GM23338 (cell line): ENCODE measurements at regions not wholly inside any gene's neighbourhood (a gene's known extent, or its start where the extent isn't known, plus 50 kb on each side); places are given as distances from the start of the nearest gene placed in this dataset.

ENCODE experiments used
- CREB1 ChIP-seq: fragments of 250-450 bp; sonication (Bioruptor Pico); IDR thresholded peaks from 2 replicates; pipeline ENCODE4 v1.5.0; 2020; ENCODE audit warnings: low read depth, mild to moderate bottlenecking, moderate library complexity
- CTCF ChIP-seq, 2 experiments: fragments of 200-600 bp in 1 of 2; sonication (generic) in 1 of 2; conservative IDR thresholded peaks; 2 replicates each; pipeline versions ENCODE4 v1.5.1 to v1.6.1; 2016 to 2017; ENCODE audit warnings: antibody characterized with exemption in 2 of 2, low read depth in 2 of 2, mild to moderate bottlenecking in 2 of 2, moderate library complexity in 1 of 2
- ETS1 ChIP-seq: IDR thresholded peaks from 2 replicates; pipeline ENCODE4 v1.6.1; 2016; ENCODE audit warnings: antibody characterized with exemption
- EZH2 ChIP-seq: fragments of 200-600 bp; sonication (generic); IDR thresholded peaks from one replicate; pipeline ENCODE4 v1.8.0; 2017; ENCODE audit warnings: antibody characterized with exemption, mild to moderate bottlenecking, low read depth; ENCODE audit not compliant: unreplicated experiment
- EZH2phosphoT487 ChIP-seq: fragments of 200-600 bp; sonication (generic); IDR thresholded peaks from one replicate; pipeline ENCODE4 v1.8.1; 2018; ENCODE audit warnings: antibody characterized with exemption; ENCODE audit not compliant: unreplicated experiment
- JUNB ChIP-seq: IDR thresholded peaks from one replicate; pipeline ENCODE4 v1.6.1; 2016; ENCODE audit warnings: antibody characterized with exemption; ENCODE audit not compliant: unreplicated experiment
- POLR2AphosphoS5 ChIP-seq: IDR thresholded peaks from 2 replicates; pipeline ENCODE4 v1.6.1; 2016; ENCODE audit warnings: antibody characterized with exemption, low read depth
- REST ChIP-seq: IDR thresholded peaks from one replicate; pipeline ENCODE4 v1.6.1; 2018; ENCODE audit warnings: antibody characterized with exemption; ENCODE audit not compliant: unreplicated experiment
- ZNF331 ChIP-seq: fragments of 250-450 bp; sonication (Bioruptor Pico); IDR thresholded peaks from 2 replicates; pipeline ENCODE4 v1.5.0; 2020; ENCODE audit warnings: low read depth, mild to moderate bottlenecking, moderate library complexity

- TF ChIP-seq CTCF (conservative IDR thresholded peaks at IDR 0.05; ENCODE audit: low read depth in 2 of 2) (no peak), EZH2 (no peak), EZH2phosphoT487 (no peak), POLR2AphosphoS5 (no peak), REST (no peak), ETS1 (no peak), CREB1 (CRISPR knock-in tag) (no peak), ZNF331 (CRISPR knock-in tag) (no peak), JUNB (no peak)
These were observed 110.1 kb upstream of the KLF6 start for GRCh38 chr10:3895045-3895631.
